Keratinocyte (primary cell): ENCODE measurements at regions not wholly inside any gene's neighbourhood (a gene's known extent, or its start where the extent isn't known, plus 50 kb on each side); places are given as distances from the start of the nearest gene placed in this dataset.
A peak's percentile ranks its signal among the peaks of the same experiment; 100 is the strongest.

Source experiments
- DNase-seq: peaks from one replicate; pipeline ENCODE4 v3.0.0-alpha.2; 2011; ENCODE audit warnings: low read depth, missing footprints, low spot score
- FAIRE-seq: peaks from 2 replicates; lab custom pipeline; 2011; peaks lifted over from hg19 to GRCh38; lab: Jason Lieb, UNC
- H2AFZ ChIP-seq: 2 replicates; pipeline ENCODE4 v1.6.0; 2012; ENCODE audit warnings: low read length, control low read depth, inconsistent platforms; ENCODE audit not compliant: control insufficient read depth
- H3K27ac ChIP-seq: 2 replicates; pipeline ENCODE4 v1.5.1; 2011; ENCODE audit warnings: low read length; ENCODE audit not compliant: control insufficient read depth, insufficient read depth
- H3K27me3 ChIP-seq: 3 replicates; pipeline ENCODE4 v1.6.0; 2011; ENCODE audit warnings: low read length; ENCODE audit not compliant: control insufficient read depth, insufficient read depth; ENCODE audit errors: extremely low read depth
- H3K36me3 ChIP-seq, 2 experiments: 2 replicates in 1 of 2; 3 replicates in 1 of 2; pipeline ENCODE4 v1.5.1; 2011; ENCODE audit warnings: low read length in 2 of 2, mild to moderate bottlenecking in 1 of 2; ENCODE audit not compliant: control insufficient read depth in 2 of 2, insufficient read depth in 2 of 2; ENCODE audit errors: extremely low read depth in 1 of 2
- H3K4me1 ChIP-seq: 3 replicates; pipeline ENCODE4 v1.5.1; 2011; ENCODE audit warnings: low read length; ENCODE audit not compliant: control insufficient read depth, insufficient read depth; ENCODE audit errors: extremely low read depth
- H3K4me2 ChIP-seq: 3 replicates; pipeline ENCODE4 v1.6.0; 2011; ENCODE audit warnings: low read depth, low read length; ENCODE audit not compliant: control insufficient read depth, insufficient read depth; ENCODE audit errors: extremely low read depth
- H3K4me3 ChIP-seq, 3 experiments: fragments of 200-600 bp in 1 of 3; sonication (generic) in 1 of 3; 2 replicates in 2 of 3; 3 replicates in 1 of 3; pipeline ENCODE4 v1.5.1; 2011 to 2016; ENCODE audit warnings: low read length in 3 of 3, mild to moderate bottlenecking in 3 of 3, control low read depth in 2 of 3, inconsistent platforms in 1 of 3, low read depth in 1 of 3, mixed read lengths in 1 of 3, mixed run types in 1 of 3, moderate library complexity in 1 of 3; ENCODE audit not compliant: control insufficient read depth in 2 of 3, insufficient read depth in 2 of 3; ENCODE audit errors: extremely low read depth in 1 of 3
- H3K79me2 ChIP-seq: 2 replicates; pipeline ENCODE4 v1.6.0; 2012; ENCODE audit warnings: low read length; ENCODE audit not compliant: control insufficient read depth, insufficient read depth
- H3K9ac ChIP-seq: 3 replicates; pipeline ENCODE4 v1.6.0; 2011; ENCODE audit warnings: low read length; ENCODE audit not compliant: control insufficient read depth, insufficient read depth; ENCODE audit errors: extremely low read depth
- H3K9me1 ChIP-seq: 3 replicates; pipeline ENCODE4 v1.6.0; 2011; ENCODE audit warnings: low read length; ENCODE audit not compliant: control insufficient read depth, insufficient read depth; ENCODE audit errors: extremely low read depth
- H3K9me3 ChIP-seq: 2 replicates; pipeline ENCODE4 v1.5.1; 2012; ENCODE audit warnings: low read depth, low read length; ENCODE audit not compliant: control insufficient read depth
- H4K20me1 ChIP-seq: 3 replicates; pipeline ENCODE4 v1.6.0; 2011; ENCODE audit warnings: low read length; ENCODE audit not compliant: control insufficient read depth, insufficient read depth; ENCODE audit errors: extremely low read depth
- CTCF ChIP-seq, 3 experiments: IDR thresholded peaks in 1 of 3; conservative IDR thresholded peaks in 1 of 3; optimal IDR thresholded peaks in 1 of 3; 2 replicates in 2 of 3; 3 replicates in 1 of 3; pipeline versions ENCODE3 to v1.5.1; 2011; ENCODE audit warnings: low read length in 3 of 3, mild to moderate bottlenecking in 3 of 3, moderate library complexity in 2 of 3, control low read depth in 1 of 3, inconsistent platforms in 1 of 3; ENCODE audit not compliant: insufficient read depth in 2 of 3; ENCODE audit errors: extremely low read depth in 1 of 3
- EZH2 ChIP-seq: IDR thresholded peaks from one replicate; pipeline ENCODE4 v1.6.1; 2012; ENCODE audit warnings: inconsistent platforms, mild to moderate bottlenecking, low read length, moderate library complexity
- dilution Hi-C: fragments of 300-500 bp; cut with MboI; formaldehyde crosslinking; loops from one replicate; pipeline ENCODE4 v1.7.0; 2020; ENCODE audit warnings: low sequenced_read_pairs; ENCODE audit not compliant: extremely low pct_ligation_motif_present

GRCh38 chr4:37769391-37769989, 57.0 kb upstream of the PGM2 start:
- no peaks in the 10 kb centered on the region for H3K36me3 ChIP-seq
- no peak overlapping the region for H3K9ac ChIP-seq
- TF ChIP-seq CTCF (optimal IDR thresholded peaks at IDR 0.05 in 1 of 3, IDR thresholded peaks at IDR 0.05 in 1 of 3, conservative IDR thresholded peaks at IDR 0.05 in 1 of 3; ENCODE audit: extremely low read depth in 1 of 3, insufficient read depth in 2 of 3, low read length in 3 of 3) (no peak), EZH2 (no peak)
- no peaks in the 10 kb centered on the region for H3K79me2 ChIP-seq
- H2AFZ ChIP-seq = no peak overlapping the region
- no peak for DNase-seq
- FAIRE-seq = peak; percentile 29
- dilution Hi-C loops = no loop called here
- H3K4me2 ChIP-seq = no peak overlapping the region
- no peaks in the 10 kb centered on the region for H3K9me3 ChIP-seq
- H4K20me1 ChIP-seq = no peaks in the 10 kb centered on the region
- peaks cover 9% of the 10 kb centered on the region for H3K4me1 ChIP-seq
- no peak overlapping the region for H3K4me3 ChIP-seq
- no peaks in the 10 kb centered on the region for H3K9me1 ChIP-seq
- H3K27ac ChIP-seq = no peak overlapping the region
- no peaks in the 10 kb centered on the region for H3K27me3 ChIP-seq

GRCh38 chr4:37767546-37767945, 58.9 kb upstream of the PGM2 start:
- TF ChIP-seq CTCF (optimal IDR thresholded peaks at IDR 0.05 in 1 of 3, IDR thresholded peaks at IDR 0.05 in 1 of 3, conservative IDR thresholded peaks at IDR 0.05 in 1 of 3; ENCODE audit: extremely low read depth in 1 of 3, insufficient read depth in 2 of 3, low read length in 3 of 3) (no peak), EZH2 (no peak)
- no peak overlapping the region for H3K4me3 ChIP-seq
- no peaks in the 10 kb centered on the region for H3K9me1 ChIP-seq
- no peaks in the 10 kb centered on the region for H3K9me3 ChIP-seq
- no peaks in the 10 kb centered on the region for H4K20me1 ChIP-seq
- dilution Hi-C loops = no loop called here
- peak overlapping the region; percentile 3 for H2AFZ ChIP-seq
- peak overlapping the region; percentile 1 for H3K4me2 ChIP-seq
- H3K79me2 ChIP-seq = no peaks in the 10 kb centered on the region
- H3K27ac ChIP-seq = no peak overlapping the region
- FAIRE-seq = peak; percentile 84
- peaks cover 16% of the 10 kb centered on the region for H3K4me1 ChIP-seq
- H3K36me3 ChIP-seq = no peaks in the 10 kb centered on the region
- H3K9ac ChIP-seq = no peak overlapping the region
- no peaks in the 10 kb centered on the region for H3K27me3 ChIP-seq
- peak; percentile 41 for DNase-seq
